ENCODE measurements at regions not wholly inside any gene's neighbourhood (a gene's known extent, or its start where the extent isn't known, plus 50 kb on each side); places are given as distances from the start of the nearest gene placed in this dataset.

DNA sequence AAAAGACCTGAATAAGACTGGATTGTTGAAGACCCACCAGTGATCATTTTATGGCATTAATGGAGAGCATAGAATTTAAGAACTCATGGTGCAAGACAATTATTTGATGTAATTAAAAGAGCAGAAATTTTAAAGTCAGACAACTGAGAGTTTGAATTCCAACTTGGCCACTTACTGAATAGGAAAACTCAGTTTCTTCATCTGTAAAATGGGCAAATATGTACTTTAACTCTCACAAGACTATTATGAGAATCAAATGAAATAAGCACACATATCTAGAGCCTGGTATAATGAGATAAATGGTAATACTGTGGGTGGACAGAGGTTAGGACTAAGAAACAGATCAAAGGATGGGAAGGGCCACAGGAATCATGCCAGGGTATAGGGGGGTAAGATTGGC is 88.0 kb downstream of the SOX9 start:
- DNase-seq (ENCODE audit: low read depth in 2 of 2), result no peak

DNA sequence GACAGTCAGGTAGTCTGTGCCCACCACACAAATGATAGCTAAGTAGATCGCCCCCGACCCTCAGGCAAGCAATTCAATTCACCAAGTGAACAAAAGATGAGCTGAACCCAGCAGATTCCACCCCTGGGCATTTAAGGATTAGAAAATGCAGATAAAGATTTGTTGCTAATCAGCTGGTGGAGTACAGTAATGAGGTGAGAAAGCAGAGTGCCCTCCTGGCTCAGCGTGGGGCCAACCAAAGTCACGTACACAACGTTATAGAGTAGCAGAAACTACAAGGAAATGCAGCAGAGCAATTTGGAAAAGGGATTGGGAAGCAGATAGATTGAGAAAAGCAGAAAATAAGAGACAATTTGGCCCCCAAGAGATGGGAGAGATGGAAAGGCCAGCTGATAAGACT is 91.2 kb downstream of the SOX9 start:
- no peak for DNase-seq (ENCODE audit: low read depth in 2 of 2)

DNA sequence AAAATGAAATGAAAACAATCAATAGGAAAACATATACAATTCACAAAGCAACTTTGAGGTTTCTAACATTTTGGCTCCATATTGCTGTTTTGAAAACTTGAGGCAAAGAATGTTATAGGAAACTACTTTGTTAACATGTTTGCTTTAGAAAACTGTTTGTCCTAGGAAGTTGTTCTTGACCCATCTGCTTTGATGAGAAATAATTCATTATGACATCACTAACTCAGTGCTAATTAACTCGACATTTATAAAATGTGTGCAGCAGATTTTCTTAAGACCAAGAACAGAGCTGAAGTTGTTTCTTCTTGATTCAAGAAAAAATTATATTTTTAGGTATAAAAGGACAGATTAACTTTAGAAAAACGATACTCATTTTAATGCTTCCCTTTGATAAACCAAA is 94.7 kb downstream of the SOX9 start:
- no peak for DNase-seq (ENCODE audit: low read depth in 2 of 2)

DNA sequence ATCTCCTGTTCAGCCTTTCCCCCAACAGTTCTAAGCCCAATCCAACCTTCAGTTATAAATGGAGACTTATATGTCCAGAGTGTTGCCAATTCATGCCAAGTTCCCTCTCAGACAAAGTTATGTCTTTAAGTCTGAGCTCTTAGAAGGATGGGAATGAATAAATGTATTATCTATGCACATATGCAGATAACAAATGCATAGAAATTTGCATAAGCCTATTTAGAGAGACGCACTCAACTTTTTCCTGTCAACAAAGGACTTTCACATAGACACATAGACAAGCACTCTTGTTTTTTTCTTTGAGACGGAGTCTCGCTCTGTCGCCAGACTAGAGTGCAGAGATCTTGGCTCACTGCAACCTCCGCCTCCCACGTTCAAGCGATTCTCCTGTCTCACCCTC is 95.1 kb downstream of the SOX9 start:
- DNase-seq (ENCODE audit: low read depth in 2 of 2), result no peak

DNA sequence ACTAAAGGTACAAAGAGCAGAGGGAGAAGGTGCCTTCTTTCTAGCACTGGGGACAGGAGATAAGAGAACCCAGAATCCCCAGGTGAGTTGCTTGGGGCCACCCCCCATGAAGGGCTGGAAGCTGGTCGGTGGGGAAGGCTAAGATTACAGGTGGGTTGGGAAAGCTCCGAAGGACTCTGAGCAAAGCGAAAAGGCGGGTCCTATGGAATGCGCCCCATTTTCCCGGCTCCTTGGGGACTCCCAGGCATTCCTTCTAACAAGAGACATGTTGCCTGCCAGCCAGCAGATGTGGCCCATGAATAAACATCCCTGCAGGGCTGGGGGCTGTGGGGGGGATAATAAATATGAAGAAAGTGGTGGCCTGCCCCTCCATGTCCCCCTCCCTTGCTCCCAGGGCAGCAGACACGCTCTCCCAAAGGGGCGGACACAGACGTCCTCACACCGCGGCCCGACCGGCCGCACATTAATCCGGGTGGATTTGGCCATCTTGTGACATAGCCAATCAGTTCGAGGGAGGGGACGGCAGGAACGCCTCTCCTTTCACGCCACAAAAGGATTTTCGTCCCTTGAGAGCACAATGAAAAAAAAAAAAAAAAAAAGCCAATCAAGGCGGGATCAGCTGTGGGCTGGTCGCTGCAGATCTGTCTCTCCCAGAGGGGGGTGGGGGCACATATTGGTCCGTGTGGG is 98.5 kb downstream of the SOX9 start:
- DNase-seq (ENCODE audit: low read depth in 2 of 2), result no peak

DNA sequence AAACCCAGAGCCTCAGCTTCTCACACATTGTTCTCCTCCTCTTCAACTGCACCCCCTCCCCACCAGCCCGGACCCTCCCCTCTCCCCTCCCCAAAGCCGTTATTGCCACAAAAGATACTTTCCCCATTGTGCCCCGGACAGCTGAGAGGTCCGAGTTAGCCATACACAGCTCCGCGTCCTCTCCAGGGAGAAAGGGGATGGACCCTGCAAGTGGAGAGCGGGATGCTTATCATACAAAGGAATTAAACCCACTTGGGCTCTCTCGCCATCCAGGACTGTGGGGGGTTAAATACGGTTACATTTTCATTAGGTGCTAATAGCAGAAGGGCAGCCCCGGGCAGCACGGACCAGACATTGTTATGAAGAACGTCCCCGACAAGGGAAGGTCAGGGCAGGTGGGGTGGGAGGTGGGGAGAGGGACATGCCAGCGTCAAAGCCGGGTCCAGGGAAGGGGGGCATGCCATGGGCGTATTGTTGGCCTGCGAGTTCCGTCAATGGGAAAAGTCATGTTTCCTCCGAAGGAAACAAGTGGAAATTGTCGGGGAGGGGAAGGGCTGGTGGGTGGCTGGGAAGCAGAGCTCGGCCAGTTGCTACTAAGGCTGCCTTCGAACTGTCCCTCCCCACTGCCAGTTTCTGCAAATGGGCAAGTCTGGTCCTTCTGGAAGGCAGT is 99.1 kb downstream of the SOX9 start:
- DNase-seq (ENCODE audit: low read depth in 2 of 2), result no peak

DNA sequence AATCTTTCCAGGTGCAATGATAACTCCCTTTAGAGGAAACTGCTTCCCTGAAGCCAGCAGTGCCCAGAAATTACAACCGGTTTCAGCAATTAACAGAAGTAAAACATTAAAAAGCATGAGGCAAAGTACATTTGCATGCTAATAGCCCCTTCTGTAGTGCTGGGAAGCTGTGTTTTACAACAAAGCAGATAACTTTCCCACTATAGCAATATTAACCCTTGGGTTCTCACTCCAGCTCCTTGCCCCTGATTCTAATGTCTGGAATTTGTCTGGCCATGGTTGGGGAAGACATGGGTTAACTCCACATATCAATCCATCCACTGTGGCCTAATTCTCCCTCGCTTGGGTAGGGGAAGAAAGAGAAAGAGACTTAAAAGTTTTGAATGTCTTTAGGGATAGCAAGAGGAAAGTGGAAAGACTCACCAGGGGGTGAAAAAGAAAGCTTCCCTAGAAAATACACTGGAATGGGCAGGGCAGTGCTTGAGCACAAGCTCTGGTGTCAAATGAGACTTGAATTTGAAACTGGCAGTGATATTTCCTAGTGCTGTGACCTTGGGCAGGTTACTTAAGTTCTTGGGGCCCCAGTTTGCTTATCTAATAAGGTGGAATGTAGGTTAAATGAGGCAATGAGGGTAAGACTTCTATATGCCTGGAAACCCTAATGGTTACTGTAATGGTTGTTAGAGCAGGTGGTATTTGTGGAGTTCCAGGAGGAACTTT is 102.0 kb downstream of the SOX9 start:
- DNase-seq (ENCODE audit: low read depth in 2 of 2), result no peak

DNA sequence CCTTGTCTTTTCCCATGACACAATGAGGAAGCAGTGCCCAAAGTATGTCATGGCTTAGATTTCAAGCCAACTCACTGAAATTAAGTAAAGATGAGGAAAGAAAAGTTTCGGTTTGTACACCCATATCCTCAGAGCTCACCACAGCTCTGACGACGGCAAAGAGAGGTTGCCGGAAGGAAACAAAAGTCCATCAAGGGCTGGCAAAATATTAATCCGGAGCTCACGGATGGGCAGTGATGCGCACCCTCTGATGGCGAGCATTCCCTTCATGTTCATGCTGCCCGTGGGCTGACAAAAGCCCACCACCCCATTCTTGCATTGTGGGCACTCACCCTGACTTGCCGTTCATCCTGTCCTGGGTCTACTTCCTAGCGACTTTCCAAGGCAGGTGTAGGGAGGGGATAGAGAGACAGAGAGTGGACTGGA is 103.1 kb downstream of the SOX9 start:
- no peak for DNase-seq (ENCODE audit: low read depth in 2 of 2)

DNA sequence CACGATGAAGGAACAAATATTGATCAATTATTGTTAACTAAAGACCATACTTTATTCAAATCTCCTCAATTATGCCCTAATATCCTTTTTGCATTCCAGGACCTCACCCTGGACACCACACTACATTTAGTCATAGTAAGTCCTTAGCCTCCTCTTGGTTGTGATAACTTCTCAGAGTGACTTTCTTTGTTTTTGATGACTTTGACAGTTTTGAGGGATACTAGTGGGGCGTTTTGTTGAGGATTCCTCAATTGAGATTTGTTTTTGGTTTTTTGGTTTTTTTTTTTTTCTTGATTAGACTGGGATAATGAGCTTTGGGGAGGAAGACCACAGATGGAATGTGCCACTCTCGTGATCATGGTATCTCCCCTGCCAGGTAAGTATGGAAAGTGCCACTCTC is 105.5 kb downstream of the SOX9 start:
- no peak for DNase-seq (ENCODE audit: low read depth in 2 of 2)

DNA sequence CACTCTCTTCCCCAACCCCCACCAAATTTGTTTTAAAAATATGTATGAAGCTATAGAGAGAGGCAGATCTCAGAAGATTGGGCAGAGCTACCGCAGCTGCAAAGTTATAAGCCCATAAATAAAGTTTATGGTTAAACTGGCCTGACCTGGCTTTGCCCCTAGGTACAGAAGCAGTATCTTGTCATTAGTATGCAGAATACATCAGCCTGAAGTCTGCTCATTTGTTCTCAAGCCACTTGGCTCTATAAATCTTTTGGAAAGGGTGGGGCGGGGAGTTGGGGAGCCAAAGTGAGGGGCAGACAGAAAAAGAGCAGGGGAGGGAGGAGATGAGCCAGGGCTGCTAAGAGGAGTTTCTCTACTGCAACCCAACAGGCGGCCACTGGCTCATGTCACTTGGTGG is 113.2 kb downstream of the SOX9 start:
- no peak for DNase-seq (ENCODE audit: low read depth in 2 of 2)

DNA sequence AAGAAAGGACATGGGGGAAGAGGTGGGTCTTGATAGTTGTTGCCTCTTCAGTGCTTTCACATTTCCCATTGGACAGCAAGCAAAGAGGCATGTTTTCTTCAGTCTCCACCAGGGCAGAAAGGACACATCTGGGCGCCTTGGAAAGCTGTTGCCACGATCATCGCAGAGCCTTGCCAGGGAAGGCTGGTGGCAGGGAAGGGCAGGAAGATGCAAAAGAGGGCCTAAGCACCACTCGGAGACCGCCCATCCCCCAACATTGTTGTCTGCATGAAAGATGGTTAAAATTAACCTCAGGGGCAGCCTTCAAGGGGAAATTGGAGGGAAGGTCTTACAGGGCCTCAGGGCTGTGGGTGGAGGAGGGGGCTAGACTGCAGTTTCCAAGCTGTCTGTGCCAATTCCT is 114.2 kb downstream of the SOX9 start:
- no peak for DNase-seq (ENCODE audit: low read depth in 2 of 2)

DNA sequence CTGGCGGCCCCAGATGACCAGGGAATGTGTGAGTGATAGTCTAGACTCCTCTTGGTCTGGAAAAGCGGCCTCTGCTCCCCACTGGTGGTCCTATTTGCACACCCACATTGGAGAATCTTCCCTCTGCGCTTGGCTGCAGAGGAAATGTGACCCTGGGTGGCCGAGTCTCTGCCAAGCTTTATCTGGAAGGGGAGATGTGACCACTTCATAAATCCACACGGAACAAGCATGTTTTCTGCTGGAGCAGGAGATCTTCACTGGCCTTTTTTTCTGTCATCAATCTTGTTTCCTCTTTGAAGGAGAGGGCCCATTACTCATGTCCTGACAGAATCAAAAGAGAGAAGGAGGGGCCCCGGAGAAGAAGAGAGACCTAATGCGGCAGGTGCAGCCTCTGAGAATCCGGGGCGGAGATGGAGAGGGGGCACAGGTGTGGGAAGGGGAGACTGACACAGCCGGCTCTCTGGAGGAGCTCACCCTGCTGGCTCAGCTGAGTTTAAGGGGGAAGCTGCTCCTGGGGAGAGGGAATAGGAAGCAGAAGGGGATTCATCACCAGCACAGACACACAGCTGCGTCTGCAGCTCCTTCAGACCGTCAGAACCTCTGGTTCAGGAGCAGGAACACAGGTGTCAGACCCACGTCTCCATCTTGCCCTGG is 116.3 kb downstream of the SOX9 start:
- DNase-seq (ENCODE audit: low read depth in 2 of 2), result no peak

DNA sequence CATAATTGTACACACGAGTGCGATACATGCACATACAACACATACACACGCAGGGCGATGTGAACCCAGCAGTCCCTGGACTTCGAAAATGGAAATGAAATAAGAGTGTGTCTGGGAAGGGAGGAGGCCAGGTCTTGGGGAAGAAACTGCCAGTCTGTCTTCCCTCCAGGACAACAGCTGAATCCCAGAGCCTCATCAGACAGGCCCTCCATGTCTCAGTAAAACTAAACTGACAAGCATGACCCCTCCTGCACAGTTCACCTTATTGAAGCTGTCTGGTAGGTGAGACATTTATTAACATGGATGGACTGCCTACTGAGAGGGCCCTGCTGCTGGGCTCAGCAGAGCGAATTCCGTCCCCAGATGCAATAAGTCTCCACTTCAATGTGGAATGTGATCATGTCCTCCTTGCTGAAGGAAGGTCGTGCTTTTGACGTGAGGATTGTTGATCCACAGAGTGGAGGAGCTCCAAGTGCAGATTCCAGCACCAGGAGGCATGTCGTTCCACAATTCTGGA is 117.4 kb downstream of the SOX9 start:
- DNase-seq (ENCODE audit: low read depth in 2 of 2), result no peak

DNA sequence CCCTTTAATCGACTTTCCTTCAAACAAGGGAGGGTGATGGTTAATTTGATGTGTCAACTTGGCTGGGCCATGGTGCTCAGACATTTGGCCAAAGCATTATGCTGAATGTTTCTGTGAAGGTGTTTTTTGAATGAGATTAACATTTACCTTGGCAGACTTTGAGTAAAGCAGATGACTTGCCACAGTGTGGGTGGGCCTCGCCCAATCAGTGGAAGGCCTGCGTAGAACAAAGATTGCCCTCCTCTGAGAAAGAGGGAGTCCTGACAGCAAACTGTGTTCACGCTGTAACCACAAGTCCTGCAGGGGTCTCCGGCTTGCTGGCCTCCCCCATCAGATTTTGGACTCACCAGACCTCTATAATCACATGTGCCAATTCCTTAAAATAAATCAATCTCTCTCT is 118.7 kb downstream of the SOX9 start:
- no peak for DNase-seq (ENCODE audit: low read depth in 2 of 2)

DNA sequence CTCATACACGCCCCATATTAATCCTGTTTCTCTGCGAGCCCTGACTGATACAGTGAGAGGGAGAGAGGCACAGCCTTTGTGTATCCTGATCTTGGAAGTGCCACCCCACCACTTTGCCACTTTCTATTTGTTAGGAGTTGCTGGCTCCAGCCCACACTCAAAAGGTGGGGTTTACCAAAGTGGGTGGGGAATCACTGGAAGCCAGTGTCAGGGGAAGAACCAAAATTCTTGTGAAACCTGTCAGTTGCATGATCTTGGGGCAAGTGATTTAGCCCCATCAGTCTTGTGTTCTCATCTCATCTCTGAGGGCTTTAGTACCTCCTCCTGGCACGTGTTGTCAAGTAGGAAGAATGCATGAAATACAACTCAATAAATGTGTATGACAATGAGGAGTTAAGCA is 119.5 kb downstream of the SOX9 start:
- no peak for DNase-seq (ENCODE audit: low read depth in 2 of 2)

DNA sequence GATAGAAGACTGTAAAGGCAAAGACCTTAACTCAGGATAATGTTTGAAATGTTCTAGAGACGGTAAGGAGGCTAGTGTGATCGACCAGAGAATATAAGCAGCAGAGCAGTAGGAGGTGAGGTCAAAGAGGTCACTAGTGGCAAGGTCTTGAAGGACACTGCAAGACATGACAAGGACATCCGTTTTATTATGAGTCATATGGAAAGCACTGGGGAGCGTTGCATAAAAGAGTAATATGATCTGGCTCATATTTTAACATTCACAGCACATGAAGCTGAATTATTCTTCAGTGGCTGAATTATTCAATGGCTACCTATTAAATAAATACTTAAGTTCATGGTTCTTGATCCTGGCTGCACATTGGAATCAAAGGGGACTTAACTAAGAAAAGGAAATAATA is 123.7 kb downstream of the SOX9 start:
- no peak for DNase-seq (ENCODE audit: low read depth in 2 of 2)

DNA sequence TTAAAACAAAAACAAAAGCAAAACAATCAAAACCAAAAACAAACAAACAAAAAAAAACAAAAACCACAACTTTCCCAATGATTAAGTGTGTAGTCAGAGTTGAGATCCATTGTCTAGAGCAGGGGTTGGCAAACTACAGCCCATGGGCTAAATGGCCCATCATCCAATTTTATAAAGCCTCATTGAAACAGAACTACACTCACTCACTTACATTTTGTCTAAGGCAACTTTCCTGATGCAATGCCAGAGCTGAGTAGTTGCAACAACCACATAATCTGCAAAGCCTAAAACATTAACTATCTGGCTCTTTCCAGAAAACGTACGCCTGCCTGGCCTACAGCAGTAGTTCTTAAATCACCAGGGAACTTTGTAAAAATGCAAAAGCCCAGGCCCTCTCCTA is 124.1 kb downstream of the SOX9 start:
- no peak for DNase-seq (ENCODE audit: low read depth in 2 of 2)

DNA sequence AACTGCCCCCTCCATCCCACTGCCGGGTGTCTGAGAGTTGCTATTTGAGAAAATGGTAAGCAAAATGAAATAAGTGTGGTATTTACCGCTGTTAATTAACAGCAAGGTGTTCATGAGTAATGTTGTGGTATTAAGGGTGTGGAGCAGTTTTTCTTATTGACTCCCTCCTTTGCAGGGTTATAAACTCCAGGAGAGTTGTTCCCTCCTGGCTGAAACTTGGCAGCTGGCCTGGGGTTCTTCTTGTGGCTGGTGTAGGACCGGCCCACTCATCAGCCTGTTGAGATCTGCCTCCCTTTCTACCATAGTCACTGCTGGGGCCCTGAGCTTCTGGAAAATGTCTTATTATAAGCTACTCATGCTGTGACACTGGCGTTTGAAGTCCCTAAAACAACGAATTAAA is 128.6 kb downstream of the SOX9 start:
- no peak for DNase-seq (ENCODE audit: low read depth in 2 of 2)

DNA sequence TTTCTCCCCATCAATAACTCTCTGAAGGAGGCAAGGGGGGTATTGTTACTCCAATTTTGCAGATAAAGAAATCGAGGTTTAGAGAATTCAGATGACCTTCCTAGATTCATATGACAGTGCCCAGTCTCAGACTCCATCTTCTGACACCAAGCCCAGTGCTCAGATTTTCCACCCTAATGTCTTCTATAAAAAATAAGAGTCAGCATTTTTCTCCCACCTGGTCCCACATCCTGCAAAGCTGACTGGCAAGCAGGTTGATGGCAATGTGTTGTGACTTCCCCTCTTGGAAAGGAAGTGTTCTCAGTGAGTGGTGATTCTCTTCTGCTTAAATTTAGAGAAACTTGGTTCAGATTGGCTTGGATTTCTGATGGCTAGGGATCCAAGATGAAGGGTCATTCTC is 129.4 kb downstream of the SOX9 start:
- DNase-seq (ENCODE audit: low read depth in 2 of 2), result no peak

DNA sequence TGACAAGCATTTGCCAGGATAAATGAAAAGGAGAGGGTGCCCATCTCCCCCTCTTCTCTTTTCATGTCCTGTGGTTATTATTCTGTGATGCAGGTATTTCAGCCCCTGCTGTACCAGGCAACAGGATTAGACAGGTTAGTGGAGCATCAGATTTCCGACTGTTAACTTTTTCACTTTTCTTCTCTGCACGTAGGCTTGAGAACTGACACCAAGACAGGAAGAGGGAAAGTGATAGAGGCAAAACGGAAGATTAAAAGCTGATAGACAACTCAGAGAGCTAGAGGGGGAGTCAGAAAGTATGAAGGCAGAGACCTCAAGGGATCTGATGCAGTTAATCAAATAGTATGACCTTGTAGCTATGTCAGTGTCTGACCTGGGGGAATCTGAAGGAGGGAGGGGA is 132.8 kb downstream of the SOX9 start:
- no peak for DNase-seq (ENCODE audit: low read depth in 2 of 2)

DNA sequence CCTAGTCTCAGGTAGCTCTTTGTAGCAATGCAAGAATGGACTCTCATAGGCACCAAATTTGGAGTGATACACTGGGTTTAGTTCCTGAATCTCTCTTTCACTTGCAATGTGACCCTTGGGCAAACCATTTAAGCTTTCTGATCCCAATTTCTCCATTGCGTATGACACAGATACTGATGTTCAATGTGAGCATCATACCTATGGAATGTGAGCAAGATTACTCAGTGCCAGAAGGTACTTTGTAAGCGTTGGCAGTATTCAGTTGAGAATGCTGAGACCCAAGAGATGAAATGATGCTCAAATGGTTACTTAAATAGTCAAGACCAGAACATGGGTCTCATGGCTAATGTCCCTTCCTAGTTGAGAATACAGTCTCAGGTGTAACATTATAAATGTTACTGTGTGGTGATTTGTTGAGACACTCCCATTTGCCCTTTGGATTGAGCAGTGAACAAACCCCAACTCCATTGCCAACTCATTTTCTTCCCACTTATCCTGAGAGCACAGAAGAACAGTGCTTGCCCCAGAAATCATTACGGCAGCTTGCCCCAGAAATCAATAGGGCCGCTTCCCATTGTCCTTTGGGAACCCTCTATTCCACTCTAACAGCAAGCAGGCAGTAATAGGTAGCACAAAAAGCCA is 134.1 kb downstream of the SOX9 start:
- no peak for DNase-seq (ENCODE audit: low read depth in 2 of 2)

DNA sequence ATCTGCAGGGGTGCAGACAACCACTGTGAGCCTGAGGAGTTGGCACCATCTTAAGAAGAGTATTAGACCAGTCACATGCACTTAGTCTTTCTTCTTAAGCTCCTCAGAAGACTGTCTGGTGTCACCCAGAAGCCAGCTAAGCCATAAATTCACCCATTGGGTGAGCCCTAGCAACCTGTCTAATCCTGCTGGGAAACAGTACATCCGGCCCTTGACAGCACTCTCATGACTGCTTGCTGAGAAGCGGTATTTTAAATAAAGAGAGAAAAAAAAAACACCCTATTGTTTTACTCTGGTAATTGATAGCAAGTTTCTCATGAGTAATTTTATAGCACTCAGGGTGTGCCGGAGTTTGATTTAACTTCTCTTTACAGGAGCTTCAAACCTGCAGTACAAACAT is 134.7 kb downstream of the SOX9 start:
- DNase-seq (ENCODE audit: low read depth in 2 of 2), result no peak
